ENCODE measurements at regions not wholly inside any gene's neighbourhood (a gene's known extent, or its start where the extent isn't known, plus 50 kb on each side); places are given as distances from the start of the nearest gene placed in this dataset.

DNA sequence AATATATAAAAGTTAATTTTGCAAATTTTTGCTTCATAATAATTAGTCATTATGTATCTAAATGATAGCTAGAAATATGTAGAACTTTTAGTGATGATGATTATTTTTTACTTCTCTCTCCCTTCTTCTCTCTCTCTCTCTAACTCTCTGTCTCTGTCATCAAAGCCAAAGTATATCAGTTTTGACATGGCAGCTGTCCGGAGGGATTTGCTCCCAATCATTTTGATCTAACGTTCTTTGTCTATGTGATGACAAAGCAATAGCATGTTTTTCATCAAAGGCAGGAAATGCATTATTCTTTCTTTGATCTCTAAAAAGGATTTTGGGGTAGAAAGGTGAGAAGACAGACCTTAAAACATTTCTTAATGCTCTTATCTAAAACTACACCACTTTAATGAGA, 402.1 kb downstream of the PDGFC start:
- ChIA-PET CTCF (no interaction called here), POLR2A (no interaction called here)
- DNase-seq (ENCODE audit: extremely low spot score), result no peak
- TF ChIP-seq, protein P1, sequence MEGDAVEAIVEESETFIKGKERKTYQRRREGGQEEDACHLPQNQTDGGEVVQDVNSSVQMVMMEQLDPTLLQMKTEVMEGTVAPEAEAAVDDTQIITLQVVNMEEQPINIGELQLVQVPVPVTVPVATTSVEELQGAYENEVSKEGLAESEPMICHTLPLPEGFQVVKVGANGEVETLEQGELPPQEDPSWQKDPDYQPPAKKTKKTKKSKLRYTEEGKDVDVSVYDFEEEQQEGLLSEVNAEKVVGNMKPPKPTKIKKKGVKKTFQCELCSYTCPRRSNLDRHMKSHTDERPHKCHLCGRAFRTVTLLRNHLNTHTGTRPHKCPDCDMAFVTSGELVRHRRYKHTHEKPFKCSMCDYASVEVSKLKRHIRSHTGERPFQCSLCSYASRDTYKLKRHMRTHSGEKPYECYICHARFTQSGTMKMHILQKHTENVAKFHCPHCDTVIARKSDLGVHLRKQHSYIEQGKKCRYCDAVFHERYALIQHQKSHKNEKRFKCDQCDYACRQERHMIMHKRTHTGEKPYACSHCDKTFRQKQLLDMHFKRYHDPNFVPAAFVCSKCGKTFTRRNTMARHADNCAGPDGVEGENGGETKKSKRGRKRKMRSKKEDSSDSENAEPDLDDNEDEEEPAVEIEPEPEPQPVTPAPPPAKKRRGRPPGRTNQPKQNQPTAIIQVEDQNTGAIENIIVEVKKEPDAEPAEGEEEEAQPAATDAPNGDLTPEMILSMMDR (IDR thresholded peaks at IDR 0.05; ENCODE audit: control extremely low read depth, extremely low read depth, low read depth, missing control alignments), result no peak

DNA sequence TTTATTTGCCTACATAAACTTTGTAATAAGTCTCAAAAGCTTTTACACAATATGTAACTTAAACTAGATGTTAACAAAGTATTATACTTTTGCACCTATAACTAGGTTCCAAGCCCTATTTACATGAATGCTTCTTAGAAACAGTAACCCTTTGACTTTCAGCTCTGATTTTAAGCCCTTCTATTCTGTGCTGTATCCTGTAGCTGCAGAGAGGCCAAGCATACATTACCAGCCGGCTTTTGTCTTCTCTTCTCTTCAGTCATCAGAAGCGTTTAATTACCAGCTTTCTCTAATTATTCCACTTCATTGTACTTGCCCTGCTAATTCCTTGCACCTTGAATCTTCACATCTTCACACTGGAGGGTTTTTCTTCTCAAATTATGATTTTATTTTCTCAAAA, 403.1 kb downstream of the PDGFC start:
- POLR2A ChIA-PET, result no interaction called here
- TF ChIP-seq, protein P1 (IDR thresholded peaks at IDR 0.05; ENCODE audit: control extremely low read depth, extremely low read depth, low read depth, missing control alignments), result no peak
- DNase-seq (ENCODE audit: extremely low spot score), result no peak
- CTCF ChIA-PET, result no interaction called here

GRCh38 chr4:156568041-156568440, 403.6 kb downstream of the PDGFC start:
- DNase-seq (ENCODE audit: extremely low spot score), result no peak
- TF ChIP-seq, protein P1 (IDR thresholded peaks at IDR 0.05; ENCODE audit: control extremely low read depth, extremely low read depth, low read depth, missing control alignments), result no peak
- POLR2A ChIA-PET, result no interaction called here
- CTCF ChIA-PET, result no interaction called here

- TF ChIP-seq, protein P1 (IDR thresholded peaks at IDR 0.05; ENCODE audit: control extremely low read depth, extremely low read depth, low read depth, missing control alignments), result no peak
- ChIA-PET POLR2A (no interaction called here), CTCF (no interaction called here)
- DNase-seq (ENCODE audit: extremely low spot score), result no peak
Observed at GRCh38 chr4:156560701-156561100, 410.9 kb downstream of the PDGFC start.

DNA sequence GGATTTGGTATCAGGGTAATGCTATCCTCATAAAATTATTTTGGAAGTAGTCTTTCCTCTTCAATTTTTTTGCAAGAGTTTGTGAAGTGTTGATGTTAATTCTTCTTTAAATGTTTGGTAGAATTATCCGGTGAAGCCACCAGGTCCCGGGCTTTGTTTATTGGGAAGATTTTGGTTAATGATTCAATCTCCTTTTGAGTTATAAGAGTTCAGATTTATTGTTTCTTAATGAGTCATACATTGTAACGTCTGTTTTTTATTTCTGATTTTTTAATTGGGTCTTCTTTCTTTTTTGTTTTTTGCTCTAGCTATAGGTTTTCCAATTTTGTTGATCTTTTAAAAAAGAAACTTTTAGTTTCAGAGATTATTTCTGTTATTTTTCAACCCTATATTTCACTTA, 412.3 kb downstream of the PDGFC start:
- DNase-seq (ENCODE audit: extremely low spot score), result no peak
- TF ChIP-seq, protein P1 (IDR thresholded peaks at IDR 0.05; ENCODE audit: control extremely low read depth, extremely low read depth, low read depth, missing control alignments), result no peak
- POLR2A ChIA-PET, result no interaction called here
- CTCF ChIA-PET, result no interaction called here

DNA sequence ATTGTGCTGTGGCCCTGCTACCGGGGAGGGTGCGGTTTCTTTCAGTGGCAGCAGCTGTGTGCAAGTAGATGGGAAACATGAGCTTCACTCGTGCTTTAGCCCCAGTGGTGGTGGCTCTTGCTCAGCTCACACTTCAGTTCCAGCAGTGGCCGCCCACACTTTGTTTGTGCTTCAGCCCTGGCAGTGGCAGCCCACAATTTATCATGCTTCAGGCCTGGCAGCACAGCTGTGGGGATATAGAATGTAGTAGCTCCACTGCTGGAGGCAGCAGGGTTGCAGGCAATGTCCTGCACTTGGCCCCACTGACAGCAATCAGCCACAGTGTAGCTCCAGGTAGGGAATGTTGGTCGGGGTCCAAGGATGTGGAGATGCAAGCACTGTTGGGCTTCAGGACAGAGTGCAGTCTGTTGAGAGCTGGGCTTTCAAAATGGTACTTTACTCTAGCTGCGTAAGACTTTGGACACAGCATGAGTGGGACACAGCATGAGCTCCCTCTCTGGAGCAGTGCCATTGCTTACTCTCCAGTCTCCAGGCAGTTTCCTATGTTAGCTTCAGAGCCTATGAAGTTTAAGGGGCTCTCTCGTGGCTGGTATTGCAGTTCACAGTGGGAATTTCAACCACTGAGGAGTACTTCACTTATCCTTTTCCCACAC, 413.1 kb downstream of the PDGFC start:
- no peak for DNase-seq (ENCODE audit: extremely low spot score)
- CTCF ChIA-PET, result no interaction called here
- POLR2A ChIA-PET, result no interaction called here
- TF ChIP-seq, protein P1 (IDR thresholded peaks at IDR 0.05; ENCODE audit: control extremely low read depth, extremely low read depth, low read depth, missing control alignments), result no peak

DNA sequence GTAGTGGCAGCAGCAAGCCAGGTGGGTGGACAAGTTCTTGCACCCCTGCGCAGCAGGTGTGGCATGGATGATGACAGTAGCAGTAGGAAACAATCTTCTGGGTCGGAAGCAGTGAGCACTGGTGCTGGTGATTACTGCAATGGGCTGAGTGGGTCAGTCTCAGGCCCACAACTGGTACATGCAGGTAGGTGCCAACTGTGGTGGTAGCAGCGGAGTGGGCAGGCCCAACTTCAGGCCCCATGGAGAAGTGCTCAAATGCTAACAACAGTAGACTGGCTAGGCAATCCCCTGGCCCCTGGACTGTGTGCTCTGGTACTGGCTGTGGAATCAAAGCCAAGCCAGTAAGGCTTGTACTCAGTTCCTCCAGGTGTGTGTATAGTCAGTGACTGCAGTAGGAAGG, 413.7 kb downstream of the PDGFC start:
- TF ChIP-seq, protein P1 (IDR thresholded peaks at IDR 0.05; ENCODE audit: control extremely low read depth, extremely low read depth, low read depth, missing control alignments), result no peak
- POLR2A ChIA-PET, result no interaction called here
- DNase-seq (ENCODE audit: extremely low spot score), result no peak
- CTCF ChIA-PET, result no interaction called here
